GM23338 (cell line): ENCODE measurements at regions not wholly inside any gene's neighbourhood (a gene's known extent, or its start where the extent isn't known, plus 50 kb on each side); places are given as distances from the start of the nearest gene placed in this dataset.

ENCODE experiments used
- ATAC-seq: fragments of 200-7000 bp; cut with Tn5 transposase; 3 replicates; pipeline ENCODE4 v1.9.1; 2020
- DNase-seq: peaks from one replicate; pipeline ENCODE4 v3.0.0-alpha.2; 2015; ENCODE audit warnings: low spot score
- H2AFZ ChIP-seq: fragments of 200-600 bp; sonication (generic); 2 replicates; pipeline ENCODE4 v1.8.0; 2016; ENCODE audit warnings: antibody characterized with exemption, mild to moderate bottlenecking, moderate library complexity
- H3F3A ChIP-seq: fragments of 200-600 bp; sonication (generic); replicated peaks from 2 replicates; pipeline ENCODE4 v1.8.0; 2017; ENCODE audit warnings: antibody characterized with exemption, mixed run types, low read depth
- H3K27ac ChIP-seq: fragments of 200-600 bp; sonication (generic); 2 replicates; pipeline ENCODE4 v1.6.1; 2016; ENCODE audit warnings: low read depth
- H3K27me3 ChIP-seq: fragments of 200-600 bp; sonication (generic); 2 replicates; pipeline ENCODE4 v1.8.0; 2016; ENCODE audit warnings: mild to moderate bottlenecking, mixed run types, moderate library complexity; ENCODE audit not compliant: insufficient read depth
- H3K36me3 ChIP-seq: fragments of 200-600 bp; sonication (generic); 2 replicates; pipeline ENCODE4 v1.8.0; 2016; ENCODE audit warnings: mild to moderate bottlenecking; ENCODE audit not compliant: insufficient read depth
- H3K4me1 ChIP-seq: fragments of 200-600 bp; sonication (generic); 2 replicates; pipeline ENCODE4 v1.8.0; 2016; ENCODE audit warnings: mild to moderate bottlenecking, moderate library complexity; ENCODE audit not compliant: insufficient read depth
- H3K4me2 ChIP-seq: fragments of 200-600 bp; sonication (generic); 2 replicates; pipeline ENCODE4 v1.7.1; 2017; ENCODE audit warnings: mixed run types
- H3K4me3 ChIP-seq: fragments of 200-600 bp; sonication (generic); 2 replicates; pipeline ENCODE4 v1.6.1; 2016; ENCODE audit warnings: mixed run types
- H3K79me2 ChIP-seq: fragments of 200-600 bp; sonication (generic); replicated peaks from 2 replicates; pipeline ENCODE4 v1.8.0; 2017; ENCODE audit warnings: mild to moderate bottlenecking; ENCODE audit not compliant: insufficient read depth
- H3K9me2 ChIP-seq: fragments of 200-600 bp; sonication (generic); 2 replicates; pipeline ENCODE4 v1.8.0; 2017; ENCODE audit not compliant: insufficient read depth
- H4K20me1 ChIP-seq: fragments of 200-600 bp; sonication (generic); replicated peaks from 2 replicates; pipeline ENCODE4 v1.8.0; 2017; ENCODE audit warnings: mild to moderate bottlenecking; ENCODE audit not compliant: insufficient read depth
- H3K27ac Mint-ChIP-seq: 2 replicates; pipeline ENCODE4 v1.8.0; 2020; ENCODE audit warnings: inconsistent platforms, mild to moderate bottlenecking, moderate library complexity, mixed read lengths
- H3K27me3 Mint-ChIP-seq: 3 replicates; pipeline ENCODE4 v1.8.0; 2022; ENCODE audit warnings: low read depth, mild to moderate bottlenecking, moderate library complexity, mixed read lengths, inconsistent platforms; ENCODE audit not compliant: insufficient read depth, poor library complexity
- H3K36me3 Mint-ChIP-seq: 3 replicates; pipeline ENCODE4 v1.8.0; 2021; ENCODE audit warnings: low read depth, mild to moderate bottlenecking, inconsistent platforms, moderate library complexity, mixed read lengths
- H3K4me1 Mint-ChIP-seq: 3 replicates; pipeline ENCODE4 v1.8.0; 2020; ENCODE audit warnings: mild to moderate bottlenecking, inconsistent platforms, mixed read lengths
- H3K4me3 Mint-ChIP-seq: 3 replicates; pipeline ENCODE4 v1.8.0; 2021; ENCODE audit warnings: moderate library complexity, mild to moderate bottlenecking, inconsistent platforms, mixed read lengths
- H3K9me3 Mint-ChIP-seq: 3 replicates; pipeline ENCODE4 v1.8.0; 2020; ENCODE audit warnings: moderate library complexity, mild to moderate bottlenecking, inconsistent platforms, mixed read lengths
- CREB1 ChIP-seq: fragments of 250-450 bp; sonication (Bioruptor Pico); IDR thresholded peaks from 2 replicates; pipeline ENCODE4 v1.5.0; 2020; ENCODE audit warnings: low read depth, mild to moderate bottlenecking, moderate library complexity
- EZH2 ChIP-seq: fragments of 200-600 bp; sonication (generic); IDR thresholded peaks from one replicate; pipeline ENCODE4 v1.8.0; 2017; ENCODE audit warnings: antibody characterized with exemption, mild to moderate bottlenecking, low read depth; ENCODE audit not compliant: unreplicated experiment
- JUNB ChIP-seq: IDR thresholded peaks from one replicate; pipeline ENCODE4 v1.6.1; 2016; ENCODE audit warnings: antibody characterized with exemption; ENCODE audit not compliant: unreplicated experiment
- NANOG ChIP-seq: IDR thresholded peaks from 2 replicates; pipeline ENCODE4 v1.6.1; 2016; ENCODE audit warnings: antibody characterized with exemption, borderline replicate concordance
- STAT1 ChIP-seq: IDR thresholded peaks from one replicate; pipeline ENCODE4 v1.6.1; 2016; ENCODE audit warnings: antibody characterized with exemption; ENCODE audit not compliant: unreplicated experiment
- ZNF114 ChIP-seq: fragments of 250-450 bp; sonication (Bioruptor Pico); IDR thresholded peaks from 2 replicates; pipeline ENCODE4 v1.5.0; 2020; ENCODE audit warnings: mild to moderate bottlenecking, moderate library complexity
- ZNF331 ChIP-seq: fragments of 250-450 bp; sonication (Bioruptor Pico); IDR thresholded peaks from 2 replicates; pipeline ENCODE4 v1.5.0; 2020; ENCODE audit warnings: low read depth, mild to moderate bottlenecking, moderate library complexity
- TF ChIP-seq, protein P1 (sequence below): IDR thresholded peaks from one replicate; pipeline ENCODE4 v1.6.1; 2018; ENCODE audit warnings: antibody characterized with exemption; ENCODE audit not compliant: unreplicated experiment
- TF ChIP-seq, protein P2 (sequence below): IDR thresholded peaks from 2 replicates; pipeline ENCODE4 v1.6.1; 2016; ENCODE audit warnings: antibody characterized with exemption
- TF ChIP-seq, protein P3 (sequence below), 2 experiments: fragments of 200-600 bp in 1 of 2; sonication (generic) in 1 of 2; conservative IDR thresholded peaks; 2 replicates each; pipeline versions ENCODE4 v1.5.1 to v1.6.1; 2016 to 2017; ENCODE audit warnings: antibody characterized with exemption in 2 of 2, low read depth in 2 of 2, mild to moderate bottlenecking in 2 of 2, moderate library complexity in 1 of 2

DNA sequence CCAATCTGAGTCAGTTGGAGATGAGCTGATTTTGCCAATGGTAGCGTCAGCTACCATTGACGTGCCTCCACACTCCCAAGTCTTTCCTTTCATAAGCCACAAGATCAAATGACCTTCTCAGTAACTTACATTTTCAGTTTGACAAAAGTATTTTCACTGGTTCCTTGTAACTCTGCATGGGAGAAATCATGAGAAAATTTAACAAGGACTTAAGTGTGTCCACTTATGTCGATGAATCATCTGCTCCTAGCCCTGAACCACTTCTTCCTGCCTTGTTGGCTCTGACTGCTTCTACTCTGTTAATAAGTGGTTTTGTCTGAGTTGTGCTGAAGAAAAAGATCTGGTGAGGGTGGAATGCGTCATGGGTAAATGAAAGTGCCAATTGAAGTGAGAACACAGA, 101.2 kb downstream of the NFKBIZ start:
- Mint-ChIP-seq H3K27ac (no peak overlapping the region), H3K4me3 (no peak overlapping the region), H3K27me3 (peaks cover 1% of the 10 kb centered on the region), H3K36me3 (no peaks in the 10 kb centered on the region), H3K4me1 (no peaks in the 10 kb centered on the region), H3K9me3 (no peaks in the 10 kb centered on the region)
- Histone ChIP-seq H3K9me2 (0 out of 2 replicates have a peak, but pooled peaks cover 4% of the 10 kb centered on the region), H4K20me1 (no peaks in the 10 kb centered on the region), H3K27me3 (no peaks in the 10 kb centered on the region), H3K4me3 (no peak overlapping the region), H3K36me3 (no peaks in the 10 kb centered on the region), H3K79me2 (no peaks in the 10 kb centered on the region), H3F3A (no peaks in the 10 kb centered on the region), H2AFZ (no peak overlapping the region), H3K4me2 (no peak overlapping the region), H3K27ac (no peak overlapping the region), H3K4me1 (no peaks in the 10 kb centered on the region)
- no peak for ATAC-seq
- TF ChIP-seq NANOG (no peak), ZNF331 (no peak), CREB1 (CRISPR knock-in tag) (no peak), JUNB (no peak), ZNF114 (CRISPR knock-in tag) (no peak), EZH2 (no peak), STAT1 (no peak)
- TF ChIP-seq, protein P1, sequence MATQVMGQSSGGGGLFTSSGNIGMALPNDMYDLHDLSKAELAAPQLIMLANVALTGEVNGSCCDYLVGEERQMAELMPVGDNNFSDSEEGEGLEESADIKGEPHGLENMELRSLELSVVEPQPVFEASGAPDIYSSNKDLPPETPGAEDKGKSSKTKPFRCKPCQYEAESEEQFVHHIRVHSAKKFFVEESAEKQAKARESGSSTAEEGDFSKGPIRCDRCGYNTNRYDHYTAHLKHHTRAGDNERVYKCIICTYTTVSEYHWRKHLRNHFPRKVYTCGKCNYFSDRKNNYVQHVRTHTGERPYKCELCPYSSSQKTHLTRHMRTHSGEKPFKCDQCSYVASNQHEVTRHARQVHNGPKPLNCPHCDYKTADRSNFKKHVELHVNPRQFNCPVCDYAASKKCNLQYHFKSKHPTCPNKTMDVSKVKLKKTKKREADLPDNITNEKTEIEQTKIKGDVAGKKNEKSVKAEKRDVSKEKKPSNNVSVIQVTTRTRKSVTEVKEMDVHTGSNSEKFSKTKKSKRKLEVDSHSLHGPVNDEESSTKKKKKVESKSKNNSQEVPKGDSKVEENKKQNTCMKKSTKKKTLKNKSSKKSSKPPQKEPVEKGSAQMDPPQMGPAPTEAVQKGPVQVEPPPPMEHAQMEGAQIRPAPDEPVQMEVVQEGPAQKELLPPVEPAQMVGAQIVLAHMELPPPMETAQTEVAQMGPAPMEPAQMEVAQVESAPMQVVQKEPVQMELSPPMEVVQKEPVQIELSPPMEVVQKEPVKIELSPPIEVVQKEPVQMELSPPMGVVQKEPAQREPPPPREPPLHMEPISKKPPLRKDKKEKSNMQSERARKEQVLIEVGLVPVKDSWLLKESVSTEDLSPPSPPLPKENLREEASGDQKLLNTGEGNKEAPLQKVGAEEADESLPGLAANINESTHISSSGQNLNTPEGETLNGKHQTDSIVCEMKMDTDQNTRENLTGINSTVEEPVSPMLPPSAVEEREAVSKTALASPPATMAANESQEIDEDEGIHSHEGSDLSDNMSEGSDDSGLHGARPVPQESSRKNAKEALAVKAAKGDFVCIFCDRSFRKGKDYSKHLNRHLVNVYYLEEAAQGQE = no peak
- TF ChIP-seq, protein P2, sequence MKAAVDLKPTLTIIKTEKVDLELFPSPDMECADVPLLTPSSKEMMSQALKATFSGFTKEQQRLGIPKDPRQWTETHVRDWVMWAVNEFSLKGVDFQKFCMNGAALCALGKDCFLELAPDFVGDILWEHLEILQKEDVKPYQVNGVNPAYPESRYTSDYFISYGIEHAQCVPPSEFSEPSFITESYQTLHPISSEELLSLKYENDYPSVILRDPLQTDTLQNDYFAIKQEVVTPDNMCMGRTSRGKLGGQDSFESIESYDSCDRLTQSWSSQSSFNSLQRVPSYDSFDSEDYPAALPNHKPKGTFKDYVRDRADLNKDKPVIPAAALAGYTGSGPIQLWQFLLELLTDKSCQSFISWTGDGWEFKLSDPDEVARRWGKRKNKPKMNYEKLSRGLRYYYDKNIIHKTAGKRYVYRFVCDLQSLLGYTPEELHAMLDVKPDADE = no peak
- TF ChIP-seq, protein P3, sequence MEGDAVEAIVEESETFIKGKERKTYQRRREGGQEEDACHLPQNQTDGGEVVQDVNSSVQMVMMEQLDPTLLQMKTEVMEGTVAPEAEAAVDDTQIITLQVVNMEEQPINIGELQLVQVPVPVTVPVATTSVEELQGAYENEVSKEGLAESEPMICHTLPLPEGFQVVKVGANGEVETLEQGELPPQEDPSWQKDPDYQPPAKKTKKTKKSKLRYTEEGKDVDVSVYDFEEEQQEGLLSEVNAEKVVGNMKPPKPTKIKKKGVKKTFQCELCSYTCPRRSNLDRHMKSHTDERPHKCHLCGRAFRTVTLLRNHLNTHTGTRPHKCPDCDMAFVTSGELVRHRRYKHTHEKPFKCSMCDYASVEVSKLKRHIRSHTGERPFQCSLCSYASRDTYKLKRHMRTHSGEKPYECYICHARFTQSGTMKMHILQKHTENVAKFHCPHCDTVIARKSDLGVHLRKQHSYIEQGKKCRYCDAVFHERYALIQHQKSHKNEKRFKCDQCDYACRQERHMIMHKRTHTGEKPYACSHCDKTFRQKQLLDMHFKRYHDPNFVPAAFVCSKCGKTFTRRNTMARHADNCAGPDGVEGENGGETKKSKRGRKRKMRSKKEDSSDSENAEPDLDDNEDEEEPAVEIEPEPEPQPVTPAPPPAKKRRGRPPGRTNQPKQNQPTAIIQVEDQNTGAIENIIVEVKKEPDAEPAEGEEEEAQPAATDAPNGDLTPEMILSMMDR (conservative IDR thresholded peaks at IDR 0.05; ENCODE audit: low read depth in 2 of 2) = no peak
- no peak for DNase-seq
